Tibial artery (tissue), 4 donors: ENCODE measurements at regions not wholly inside any gene's neighbourhood (a gene's known extent, or its start where the extent isn't known, plus 50 kb on each side); places are given as distances from the start of the nearest gene placed in this dataset.

Source experiments
- DNase-seq, 2 donors: peaks; one replicate each; pipeline ENCODE4 v3.0.0-alpha.2; 2019
- H3K27ac ChIP-seq, 2 donors: fragments of 200-600 bp; sonication (generic) in 1 of 2; 1 replicate in 1 of 2; 2 replicates in 1 of 2; pipeline ENCODE4 v1.5.1; 2018 to 2019; ENCODE audit warnings: mild to moderate bottlenecking in 1 of 2
- H3K27me3 ChIP-seq, 2 donors: fragments of 200-600 bp; sonication (generic) in 1 of 2; one replicate each; pipeline versions ENCODE4 v1.5.1 to v1.6.0; 2016 to 2019
- H3K36me3 ChIP-seq, 3 donors: fragments of 200-600 bp; sonication (generic) in 2 of 3; one replicate each; pipeline ENCODE4 v1.5.1; 2016 to 2019; ENCODE audit warnings: mild to moderate bottlenecking in 2 of 3
- H3K4me1 ChIP-seq, 4 donors: fragments of 200-600 bp; sonication (generic) in 2 of 4; 1 replicate in 3 of 4; 2 replicates in 1 of 4; pipeline ENCODE4 v1.5.1; 2016 to 2019
- H3K4me3 ChIP-seq, 2 donors: fragments of 200-600 bp; sonication (generic) in 1 of 2; 1 replicate in 1 of 2; 2 replicates in 1 of 2; pipeline ENCODE4 v1.5.1; 2018 to 2019; ENCODE audit warnings: mild to moderate bottlenecking in 2 of 2
- H3K9me3 ChIP-seq, 3 donors: fragments of 200-600 bp; sonication (generic) in 1 of 3; one replicate each; pipeline ENCODE4 v1.5.1; 2016 to 2019
- CTCF ChIP-seq, 2 experiments: fragments of 200-600 bp in 1 of 2; fragments of 450-650 bp in 1 of 2; IDR thresholded peaks; one replicate each; pipeline ENCODE4 v1.5.1; 2017 to 2019; ENCODE audit warnings: antibody characterized with exemption in 2 of 2, mild to moderate bottlenecking in 1 of 2, moderate library complexity in 1 of 2
- intact Hi-C: fragments of 100-400 bp; cut with DNase I; formaldehyde crosslinking; loops from one replicate; pipeline ENCODE4 v1.15.0; 2023; ENCODE audit warnings: low total_unique reads

- H3K27me3 ChIP-seq: no peaks in the 10 kb centered on the region
- H3K27ac ChIP-seq: no peak overlapping the region
- no peaks in the 10 kb centered on the region for H3K36me3 ChIP-seq
- peaks cover 0 to 6% (median 0%) of the 10 kb centered on the region in 3 donors for H3K9me3 ChIP-seq
- intact Hi-C loops: no loop called here
- H3K4me3 ChIP-seq: no peak overlapping the region
- H3K4me1 ChIP-seq: peaks cover 0 to 10% (median 5%) of the 10 kb centered on the region in 4 donors
- no peak for TF ChIP-seq CTCF (IDR thresholded peaks at IDR 0.05)
- no peak for DNase-seq
Observed at GRCh38 chr4:7121866-7122653, 54.2 kb upstream of the GRPEL1 start.

GRCh38 chr4:7121174-7121573 lies 53.3 kb upstream of the GRPEL1 start:
- TF ChIP-seq CTCF (IDR thresholded peaks at IDR 0.05): no peak
- Histone ChIP-seq H3K27ac (no peak overlapping the region), H3K27me3 (peaks cover 0 to 6% of the 10 kb centered on the region in 2 donors), H3K4me3 (no peak overlapping the region), H3K36me3 (no peaks in the 10 kb centered on the region), H3K9me3 (peaks cover 0 to 6% (median 0%) of the 10 kb centered on the region in 3 donors), H3K4me1 (peaks cover 0 to 10% (median 5%) of the 10 kb centered on the region in 4 donors)
- intact Hi-C loops: no loop called here
- DNase-seq: peak in 1 of 2 donors; percentile 38

- H3K4me3 ChIP-seq: no peak overlapping the region
- TF ChIP-seq CTCF (IDR thresholded peaks at IDR 0.05): no peak
- H3K36me3 ChIP-seq: no peaks in the 10 kb centered on the region
- DNase-seq: no peak
- intact Hi-C loops: no loop called here
- H3K27ac ChIP-seq: no peak overlapping the region
- H3K9me3 ChIP-seq: peaks cover 0 to 6% (median 0%) of the 10 kb centered on the region in 3 donors
- peaks cover 0 to 10% of the 10 kb centered on the region in 2 donors for H3K27me3 ChIP-seq
- H3K4me1 ChIP-seq: peaks cover 0 to 8% (median 5%) of the 10 kb centered on the region in 4 donors
Observed at GRCh38 chr4:7120341-7120740, 52.5 kb upstream of the GRPEL1 start.

- Histone ChIP-seq H3K36me3 (no peaks in the 10 kb centered on the region), H3K4me3 (no peak overlapping the region), H3K4me1 (no peaks in the 10 kb centered on the region), H3K27ac (no peak overlapping the region), H3K9me3 (peaks cover 0 to 6% (median 0%) of the 10 kb centered on the region in 3 donors), H3K27me3 (peaks cover 0 to 10% of the 10 kb centered on the region in 2 donors)
- no peak for TF ChIP-seq CTCF (IDR thresholded peaks at IDR 0.05)
- intact Hi-C loops: no loop called here
- DNase-seq: no peak
Observed at GRCh38 chr4:7118013-7118832, 50.4 kb upstream of the GRPEL1 start.
